ENCODE measurements at regions not wholly inside any gene's neighbourhood (a gene's known extent, or its start where the extent isn't known, plus 50 kb on each side); places are given as distances from the start of the nearest gene placed in this dataset.

GRCh38 chr18:78789850-78790249 is 189.8 kb upstream of the SALL3 start:
- TF ChIP-seq CTCF (IDR thresholded peaks at IDR 0.05) = no peak
- Mint-ChIP-seq H3K9me3 (no peaks in the 10 kb centered on the region), H3K27ac (no peak overlapping the region), H3K4me3 (no peak overlapping the region), H3K4me1 (no peaks in the 10 kb centered on the region), H3K36me3 (ENCODE audit: low read depth) (no peaks in the 10 kb centered on the region), H3K27me3 (ENCODE audit: low read depth, poor library complexity) (no peaks in the 10 kb centered on the region)
- no peak for DNase-seq

- no peaks in the 10 kb centered on the region for H3K27me3 Mint-ChIP-seq (ENCODE audit: low read depth, poor library complexity)
- H3K4me3 Mint-ChIP-seq = no peak overlapping the region
- no peak for TF ChIP-seq CTCF (IDR thresholded peaks at IDR 0.05)
- no peaks in the 10 kb centered on the region for H3K4me1 Mint-ChIP-seq
- no peak overlapping the region for H3K27ac Mint-ChIP-seq
- H3K36me3 Mint-ChIP-seq (ENCODE audit: low read depth) = no peaks in the 10 kb centered on the region
- DNase-seq = no peak
- H3K9me3 Mint-ChIP-seq = no peaks in the 10 kb centered on the region
Observed at GRCh38 chr18:78790511-78790910, 189.1 kb upstream of the SALL3 start.

GRCh38 chr18:78790960-78791359 is 188.7 kb upstream of the SALL3 start:
- Mint-ChIP-seq H3K9me3 (peaks cover under 1% of the 10 kb centered on the region), H3K27ac (no peak overlapping the region), H3K4me1 (no peaks in the 10 kb centered on the region), H3K36me3 (ENCODE audit: low read depth) (no peaks in the 10 kb centered on the region), H3K27me3 (ENCODE audit: low read depth, poor library complexity) (no peaks in the 10 kb centered on the region), H3K4me3 (no peak overlapping the region)
- TF ChIP-seq CTCF (IDR thresholded peaks at IDR 0.05) = no peak
- DNase-seq = no peak

GRCh38 chr18:78792094-78792493 is 187.5 kb upstream of the SALL3 start:
- no peak for DNase-seq
- Mint-ChIP-seq H3K36me3 (ENCODE audit: low read depth) (no peaks in the 10 kb centered on the region), H3K9me3 (peaks cover 9% of the 10 kb centered on the region), H3K4me1 (no peaks in the 10 kb centered on the region), H3K27ac (no peak overlapping the region), H3K27me3 (ENCODE audit: low read depth, poor library complexity) (no peaks in the 10 kb centered on the region), H3K4me3 (no peak overlapping the region)
- TF ChIP-seq CTCF (IDR thresholded peaks at IDR 0.05) = no peak

- no peaks in the 10 kb centered on the region for H3K4me1 Mint-ChIP-seq
- no peak overlapping the region for H3K4me3 Mint-ChIP-seq
- H3K9me3 Mint-ChIP-seq = peaks cover 9% of the 10 kb centered on the region
- no peak for DNase-seq
- H3K36me3 Mint-ChIP-seq (ENCODE audit: low read depth) = no peaks in the 10 kb centered on the region
- no peak overlapping the region for H3K27ac Mint-ChIP-seq
- TF ChIP-seq CTCF (IDR thresholded peaks at IDR 0.05) = no peak
- no peaks in the 10 kb centered on the region for H3K27me3 Mint-ChIP-seq (ENCODE audit: low read depth, poor library complexity)
Observed at GRCh38 chr18:78792736-78793135, 186.9 kb upstream of the SALL3 start.

- no peaks in the 10 kb centered on the region for H3K27me3 Mint-ChIP-seq (ENCODE audit: low read depth, poor library complexity)
- H3K9me3 Mint-ChIP-seq = peaks cover 9% of the 10 kb centered on the region
- no peaks in the 10 kb centered on the region for H3K4me1 Mint-ChIP-seq
- H3K36me3 Mint-ChIP-seq (ENCODE audit: low read depth) = no peaks in the 10 kb centered on the region
- H3K27ac Mint-ChIP-seq = no peak overlapping the region
- DNase-seq = peak; percentile 33
- no peak for TF ChIP-seq CTCF (IDR thresholded peaks at IDR 0.05)
- no peak overlapping the region for H3K4me3 Mint-ChIP-seq
Observed at GRCh38 chr18:78793313-78794070, 186.1 kb upstream of the SALL3 start.
